DMS 273 (cell line): ENCODE measurements at regions not wholly inside any gene's neighbourhood (a gene's known extent, or its start where the extent isn't known, plus 50 kb on each side); places are given as distances from the start of the nearest gene placed in this dataset.
"Not testable (repeated sequence)": the region's sequence is repeated elsewhere in the genome, so short reads cannot be mapped to it uniquely, and the experiment has no call there.

Experiments used
- DNase-seq: peaks from one replicate; lab custom pipeline; 2025; ENCODE audit not compliant: unreplicated experiment; lab: John Stamatoyannopoulos, UW

DNA sequence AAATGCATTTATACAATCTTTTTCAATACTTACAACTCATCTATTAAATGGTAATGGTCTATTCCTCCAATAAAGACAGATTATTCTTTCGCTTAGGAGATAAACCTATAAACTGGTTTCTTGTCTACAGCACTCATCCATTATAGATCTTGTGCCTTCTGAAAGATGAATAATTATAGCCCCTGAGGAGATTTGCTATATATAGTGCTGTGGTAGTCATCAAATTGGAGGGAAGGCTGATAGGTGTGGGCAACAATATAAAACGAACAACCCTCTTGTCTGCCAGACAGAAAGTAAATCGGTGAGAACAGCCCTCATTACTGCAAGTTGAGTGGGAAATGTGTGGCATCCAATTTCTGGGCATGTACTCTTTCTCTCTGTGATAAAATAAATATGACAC lies 292.5 kb upstream of the CNR1 start:
- DNase-seq, result peak; percentile 54

DNA sequence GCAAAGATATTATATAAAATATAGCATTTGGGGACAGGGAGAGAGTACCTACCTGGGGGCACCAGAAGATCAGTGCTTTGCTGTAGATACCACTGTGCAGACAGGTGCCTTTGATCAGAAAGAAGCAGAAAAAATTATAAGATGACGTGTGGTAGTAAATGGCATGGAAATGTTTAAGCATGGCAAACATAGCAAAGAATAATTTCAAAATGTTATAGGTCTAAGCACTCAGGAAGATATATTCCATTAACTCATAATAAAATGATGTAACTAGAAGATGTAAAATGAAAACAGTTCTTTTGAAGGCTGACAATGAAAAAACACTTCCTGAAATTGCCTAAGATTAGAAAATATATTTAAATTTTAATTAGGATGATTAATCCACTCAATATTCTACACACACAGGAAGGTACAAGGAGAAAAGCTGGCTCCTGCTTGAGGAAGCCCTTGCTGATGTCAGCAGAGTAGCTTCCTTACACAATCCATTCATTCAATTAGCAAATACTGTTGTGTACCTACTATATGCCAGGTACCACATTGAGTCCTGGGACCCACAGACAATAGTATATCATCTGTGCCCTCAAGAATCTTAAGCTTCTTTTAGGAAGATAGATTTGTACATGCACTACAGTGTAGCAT lies 290.2 kb upstream of the CNR1 start:
- DNase-seq, result no peak

DNA sequence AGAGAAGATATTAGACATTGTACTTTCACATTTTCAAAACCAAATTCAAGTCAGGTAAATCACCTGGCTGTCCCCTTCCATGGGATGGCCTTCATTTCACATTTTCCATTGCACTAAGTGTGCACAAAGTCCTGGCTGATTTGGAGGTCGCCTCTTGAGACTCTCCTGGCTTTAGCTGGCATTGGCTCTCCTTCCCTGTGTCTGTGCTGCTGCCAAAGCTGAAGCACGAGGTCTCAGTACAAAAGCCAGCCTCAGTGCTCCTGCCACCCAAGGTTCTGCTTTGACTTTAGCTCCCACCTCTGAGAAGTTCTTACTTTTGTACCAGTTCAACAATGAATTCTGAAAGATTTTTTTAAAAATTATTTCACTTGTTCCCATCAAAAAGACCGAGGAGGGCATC lies 289.2 kb upstream of the CNR1 start:
- no peak for DNase-seq

DNA sequence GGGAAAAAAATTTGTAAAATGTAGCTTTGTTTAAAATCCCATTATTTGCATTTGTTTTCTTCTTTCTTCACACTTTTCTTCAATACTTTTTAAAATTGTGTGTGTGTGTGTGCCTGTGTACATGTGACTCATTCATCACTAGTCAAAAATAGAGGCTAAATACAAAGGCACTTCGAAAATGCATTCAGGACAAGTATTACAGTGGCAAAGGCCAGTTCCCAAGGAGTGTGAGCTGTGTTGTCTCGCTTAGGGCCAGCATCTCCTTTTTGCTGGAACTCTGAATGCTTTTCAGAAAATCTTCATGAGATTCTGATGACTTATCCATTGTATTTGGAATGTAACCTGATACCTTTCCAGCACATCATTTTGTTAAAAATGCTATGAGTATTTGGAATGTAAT lies 288.5 kb upstream of the CNR1 start:
- no peak for DNase-seq

DNA sequence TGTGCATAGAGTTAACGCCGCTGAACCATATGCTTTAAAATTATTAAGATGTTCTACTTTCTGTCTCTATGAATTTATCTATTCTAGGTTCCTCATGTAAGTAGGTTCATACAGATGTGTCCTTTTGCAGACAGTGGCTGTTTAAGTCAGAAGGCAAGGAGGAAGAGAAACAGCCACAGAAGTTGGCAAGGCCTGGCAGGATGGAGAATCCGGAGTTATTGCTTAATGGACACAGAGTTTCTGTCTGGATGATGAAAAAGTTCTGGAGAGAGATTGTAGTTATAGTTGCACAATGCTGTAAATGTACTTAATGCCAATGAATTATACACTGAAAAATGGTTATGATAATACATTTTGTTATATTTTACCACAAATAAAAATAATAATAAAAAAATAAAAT lies 283.6 kb upstream of the CNR1 start:
- no peak for DNase-seq

DNA sequence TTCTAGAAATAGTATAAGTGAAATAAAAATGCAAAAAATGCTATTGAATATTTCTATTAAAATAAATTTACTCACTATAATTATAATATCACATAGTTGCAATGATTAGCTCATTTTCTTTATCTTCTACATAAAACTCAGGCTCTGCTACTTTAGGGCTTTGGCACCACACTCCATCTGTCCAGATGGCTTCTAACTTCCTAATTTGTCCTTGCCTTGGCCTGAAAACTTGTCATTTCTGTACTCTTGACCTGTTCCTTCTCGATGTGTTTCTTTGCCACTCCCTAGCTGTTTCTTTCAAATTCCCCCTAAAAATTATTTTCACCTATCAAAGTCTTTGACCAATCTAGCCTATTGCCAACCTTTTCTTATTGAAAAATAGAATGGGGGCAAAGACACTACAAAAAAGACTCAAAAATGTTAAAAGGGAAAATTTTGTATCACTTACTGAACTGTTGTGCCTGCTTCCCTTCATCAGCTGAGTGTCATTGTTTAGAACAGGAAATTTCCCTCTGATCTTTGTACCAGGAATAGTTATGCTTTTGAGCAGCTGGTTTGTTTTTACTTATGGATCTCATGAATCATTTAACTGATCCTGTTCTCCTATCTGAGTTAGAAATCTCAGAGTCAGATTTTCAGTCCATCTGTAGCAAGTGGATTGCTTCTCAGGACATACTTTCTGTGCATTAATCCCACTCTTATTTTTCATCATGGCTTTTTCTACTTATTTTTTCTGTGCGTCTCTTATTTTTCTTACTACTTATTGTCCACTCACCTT lies 279.2 kb upstream of the CNR1 start:
- peak; percentile 72 for DNase-seq

DNA sequence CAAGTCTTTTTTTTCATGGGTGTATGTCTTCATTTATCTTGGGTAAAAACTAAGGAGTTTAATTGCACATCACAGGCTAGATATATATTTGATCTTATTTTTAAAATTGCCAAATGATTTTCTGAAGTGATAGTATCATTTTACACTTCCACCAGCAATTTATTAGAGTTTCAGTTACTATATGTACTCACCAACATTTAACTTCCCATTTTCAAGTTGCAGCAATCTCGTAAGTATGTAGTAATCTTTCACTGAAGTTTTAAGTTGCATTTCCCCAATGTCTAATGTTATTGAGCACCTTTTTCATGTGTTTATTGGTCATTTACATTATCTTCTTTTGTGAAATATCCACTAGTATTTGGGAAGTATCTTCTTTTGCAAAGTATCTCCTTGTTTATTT lies 277.4 kb upstream of the CNR1 start:
- DNase-seq, result no peak

DNA sequence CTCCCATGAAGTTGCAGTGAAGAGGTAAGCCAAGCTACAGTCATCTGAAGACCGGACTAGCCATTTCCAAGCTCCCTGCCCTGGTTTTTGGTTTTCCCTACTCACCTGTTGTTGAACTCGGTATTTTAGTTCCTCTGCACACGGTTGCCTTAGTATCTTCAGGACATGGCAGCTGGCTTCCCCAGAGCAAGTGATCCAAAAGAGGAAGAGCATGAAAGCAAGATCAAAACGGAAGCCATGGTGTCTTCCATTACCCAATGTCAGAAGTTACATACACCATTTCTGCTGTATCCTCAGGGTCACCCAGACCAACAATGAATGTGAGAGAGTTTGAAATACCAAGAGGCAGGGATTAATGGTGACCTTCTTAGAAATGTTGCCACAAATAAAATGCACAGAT lies 276.6 kb upstream of the CNR1 start:
- DNase-seq, result no peak

DNA sequence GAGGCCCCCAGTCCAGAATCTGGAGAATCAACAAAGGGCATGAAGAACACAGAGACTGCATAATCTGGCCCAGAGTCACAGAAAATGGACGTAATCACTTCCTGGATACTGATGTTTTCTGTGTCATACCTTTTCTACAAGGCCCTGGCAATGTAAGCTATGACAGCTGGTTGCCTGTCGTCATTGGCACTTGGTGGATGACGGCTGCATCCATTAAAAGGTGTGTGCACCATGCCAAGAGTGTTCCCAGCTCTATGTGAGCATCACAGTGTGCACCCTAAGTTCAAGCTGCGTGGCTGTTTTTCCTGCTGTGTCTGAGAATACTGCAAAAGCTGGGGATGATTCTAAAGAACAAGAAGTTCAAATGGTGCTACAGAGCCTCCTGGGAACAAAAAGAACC lies 275.2 kb upstream of the CNR1 start:
- DNase-seq, result peak; percentile 64

DNA sequence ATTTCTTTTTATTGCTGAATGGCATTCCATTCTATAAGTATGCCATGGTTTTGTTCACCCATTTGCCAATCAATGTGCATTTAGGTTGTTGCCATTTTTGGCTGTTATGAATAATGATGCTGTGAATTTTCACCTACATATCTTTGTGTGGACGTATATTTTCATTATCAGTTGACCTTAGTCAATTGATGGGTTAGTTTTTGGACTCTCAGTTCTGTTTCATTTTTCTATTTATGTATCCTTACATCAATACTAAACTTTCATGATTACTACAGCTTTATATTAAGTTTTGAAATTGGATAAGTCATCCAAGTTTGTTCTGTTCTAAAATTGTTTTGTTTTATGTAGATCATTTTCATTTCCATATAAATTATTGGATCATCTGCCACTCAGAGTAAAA lies 261.9 kb upstream of the CNR1 start:
- no peak for DNase-seq

DNA sequence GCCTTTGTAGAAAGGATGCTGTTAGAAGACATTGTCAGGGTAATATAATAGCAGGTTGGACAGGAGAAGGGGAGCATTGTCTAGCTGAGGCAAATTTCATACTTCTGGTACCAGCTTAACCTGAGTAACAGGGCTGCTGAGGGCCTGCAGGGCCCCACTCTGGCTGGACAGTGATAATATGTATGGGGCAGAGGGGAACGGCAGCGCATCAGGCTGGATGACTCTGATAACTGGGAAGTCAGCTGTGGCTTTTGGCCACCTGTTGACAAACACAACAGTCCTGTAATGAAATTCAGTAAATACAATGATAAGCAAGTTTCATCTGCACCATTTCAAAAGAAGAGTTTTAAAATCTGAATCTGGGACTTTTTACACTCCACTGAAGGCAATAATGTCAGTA lies 259.9 kb upstream of the CNR1 start:
- DNase-seq, result no peak

DNA sequence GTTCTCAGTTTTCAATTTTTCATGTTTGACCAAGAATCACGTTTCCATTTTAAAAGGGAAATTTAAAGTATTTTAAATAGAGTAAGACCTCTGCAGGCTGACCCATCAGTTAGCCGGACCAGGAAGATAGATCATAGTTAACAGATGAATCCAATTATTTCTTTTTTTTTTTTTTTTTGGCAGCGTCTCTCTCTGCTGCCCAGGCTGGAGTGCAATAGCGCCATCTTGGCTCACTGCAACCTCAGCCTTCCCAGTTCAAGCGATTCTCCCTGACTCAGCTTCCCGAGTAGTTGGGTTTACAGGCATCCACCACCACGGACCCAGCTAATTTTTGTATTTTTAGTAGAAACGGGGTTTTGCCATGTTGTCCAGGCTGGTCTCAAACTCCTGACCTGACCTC lies 256.7 kb upstream of the CNR1 start:
- peak; percentile 6 for DNase-seq

DNA sequence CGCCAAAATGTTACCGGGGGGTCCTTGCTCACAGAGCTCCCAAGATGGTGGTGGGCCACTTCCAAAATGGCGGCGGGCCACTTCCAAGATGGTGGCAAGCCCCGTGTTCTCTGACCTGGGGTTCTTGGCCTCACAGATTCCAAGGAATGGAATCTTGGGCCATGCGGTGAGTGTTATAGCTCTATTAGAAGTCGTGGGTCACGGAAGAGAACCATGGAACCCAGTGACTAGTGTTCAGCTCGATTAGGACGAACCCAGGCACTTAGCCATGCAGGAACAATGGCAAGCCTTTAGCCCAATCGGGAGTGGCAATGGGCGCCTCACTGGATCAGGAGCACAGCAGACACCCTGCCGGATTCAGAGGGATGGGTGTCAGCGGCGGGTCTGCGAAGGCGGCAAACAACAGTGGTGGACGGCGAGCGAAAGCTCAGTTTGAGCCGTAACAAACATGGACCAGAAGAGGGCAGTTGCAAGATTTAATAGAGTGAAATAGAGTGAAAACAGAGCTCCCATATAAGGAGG lies 254.9 kb upstream of the CNR1 start:
- not testable (repeated sequence) for DNase-seq

DNA sequence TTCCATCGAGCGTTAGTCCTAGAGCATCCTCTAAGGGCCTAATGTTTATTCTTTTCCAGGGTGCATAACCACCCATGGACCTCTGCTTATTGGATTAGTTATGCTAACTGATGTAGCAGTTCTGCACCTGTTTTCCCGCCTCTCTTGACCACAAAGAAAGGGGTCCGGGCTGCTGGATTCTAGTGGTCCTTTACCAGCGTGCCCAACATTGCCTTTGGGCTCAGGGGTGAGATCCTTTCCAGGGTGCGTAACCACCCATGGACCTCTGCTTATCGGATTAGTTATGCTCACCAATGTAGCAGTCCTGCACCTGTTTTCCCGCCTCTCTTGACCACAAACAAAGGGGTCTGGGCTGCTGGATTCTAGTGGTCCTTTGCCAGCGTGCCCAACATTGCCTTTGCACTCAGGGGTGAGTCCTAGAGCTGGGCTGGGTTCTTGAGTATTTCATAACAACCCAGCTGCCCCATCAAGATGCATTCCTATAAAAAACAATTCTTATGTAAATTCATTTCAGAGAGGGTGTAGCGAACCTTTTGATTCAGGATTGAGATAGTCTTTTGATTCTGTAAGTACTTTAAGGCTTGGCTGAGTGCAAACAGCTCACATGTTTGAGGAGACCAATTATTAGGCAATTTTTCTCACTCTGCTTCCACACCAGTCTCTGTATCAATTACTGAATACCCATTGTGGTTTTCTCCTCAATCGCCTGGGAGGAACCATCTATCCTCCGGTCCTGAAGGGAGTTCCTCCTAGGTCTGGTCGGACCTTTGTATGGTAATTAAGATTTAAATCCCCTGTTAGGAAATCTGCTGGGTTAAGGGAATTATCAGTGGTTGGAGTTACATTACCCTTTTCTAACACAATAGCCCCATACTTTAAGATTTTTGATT lies 253.0 kb upstream of the CNR1 start:
- not testable (repeated sequence) for DNase-seq

DNA sequence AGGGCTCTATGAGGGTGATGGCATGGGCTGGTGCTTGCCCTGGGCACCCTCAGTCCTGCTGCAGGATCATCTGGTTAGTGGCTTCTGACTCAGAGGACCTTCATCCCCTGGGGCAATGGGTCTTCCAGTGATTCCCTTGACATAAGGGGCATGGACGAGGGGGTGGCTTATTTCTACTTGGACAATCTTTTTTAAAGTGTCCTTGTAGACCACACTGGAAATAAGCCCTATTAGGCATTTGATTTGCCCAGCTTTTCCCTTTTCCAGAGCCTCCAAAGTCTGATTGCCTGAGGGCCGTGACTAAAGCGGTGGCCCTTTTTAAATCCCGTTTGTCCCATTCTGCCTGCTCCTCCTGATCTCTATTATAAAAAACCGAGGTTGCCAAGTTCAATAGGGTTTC lies 251.2 kb upstream of the CNR1 start:
- not testable (repeated sequence) for DNase-seq

DNA sequence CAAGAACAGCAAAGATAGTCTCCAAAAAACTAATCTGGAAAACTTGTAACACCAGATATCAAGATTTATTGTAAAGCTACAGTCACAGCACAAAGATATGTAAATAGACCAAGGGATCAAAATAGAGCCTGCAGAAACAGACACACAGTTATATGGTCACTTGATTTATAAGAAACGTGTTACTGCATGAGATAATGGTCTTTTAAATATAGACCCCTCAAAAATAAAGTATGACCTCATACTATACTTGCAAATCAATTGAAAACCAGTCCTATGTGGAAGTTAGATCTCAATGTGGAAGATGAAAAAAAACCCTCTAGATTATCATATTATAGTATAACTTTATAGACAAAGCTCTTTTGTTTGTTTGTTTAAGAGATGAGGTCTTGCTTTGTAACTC lies 247.3 kb upstream of the CNR1 start:
- DNase-seq, result no peak

DNA sequence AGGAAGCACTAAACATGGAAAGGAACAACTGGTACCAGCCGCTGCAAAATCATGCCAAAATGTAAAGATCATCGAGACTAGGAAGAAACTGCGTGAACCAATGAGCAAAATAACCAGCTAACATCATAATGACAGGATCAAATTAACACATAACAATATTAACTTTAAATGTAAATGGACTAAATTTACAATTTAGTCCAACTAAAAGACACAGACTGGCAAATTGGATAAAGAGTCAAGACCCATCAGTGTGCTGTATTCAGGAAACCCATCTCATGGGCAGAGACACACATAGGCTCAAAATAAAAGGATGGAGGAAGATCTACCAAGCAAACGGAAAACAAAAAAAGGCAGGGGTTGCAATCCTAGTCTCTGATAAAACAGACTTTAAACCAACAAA lies 242.2 kb upstream of the CNR1 start:
- not testable (repeated sequence) for DNase-seq

DNA sequence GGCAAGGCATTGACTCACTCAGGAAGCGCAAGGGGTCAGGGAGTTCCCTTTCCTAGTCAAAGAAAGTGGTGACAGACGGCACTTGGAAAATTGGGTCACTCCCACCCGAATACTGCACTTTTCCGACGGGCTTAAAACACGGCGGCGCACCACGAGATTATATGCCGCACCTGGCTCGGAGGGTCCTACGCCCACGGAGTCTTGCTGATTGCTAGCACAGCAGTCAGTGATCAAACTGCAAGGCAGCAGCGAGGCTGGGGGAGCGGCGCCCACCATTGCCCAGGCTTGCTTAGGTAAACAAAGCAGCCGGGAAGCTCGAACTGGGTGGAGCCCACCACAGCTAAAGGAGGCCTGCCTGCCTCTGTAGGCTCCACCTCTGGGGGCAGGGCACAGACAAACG lies 240.5 kb upstream of the CNR1 start:
- not testable (repeated sequence) for DNase-seq

DNA sequence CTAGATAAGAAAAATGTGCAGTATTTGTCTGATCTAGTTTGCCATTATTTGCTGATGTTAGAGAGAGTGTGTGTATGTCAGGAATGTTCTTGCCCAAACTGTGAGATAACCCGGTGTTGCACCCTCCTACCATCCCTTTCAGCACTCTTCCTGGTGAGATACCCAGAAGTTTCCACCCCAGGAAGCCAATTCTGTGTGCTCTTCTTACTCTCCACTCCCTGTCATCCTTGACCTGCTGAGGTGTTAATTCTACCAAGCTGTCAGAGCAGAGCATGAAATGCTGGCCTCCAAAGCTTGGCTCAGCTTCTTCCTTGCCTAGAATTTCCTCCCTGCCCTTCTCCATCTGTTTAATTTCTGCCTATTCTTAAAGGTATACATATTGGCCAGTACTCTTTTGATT lies 237.3 kb upstream of the CNR1 start:
- DNase-seq, result no peak

DNA sequence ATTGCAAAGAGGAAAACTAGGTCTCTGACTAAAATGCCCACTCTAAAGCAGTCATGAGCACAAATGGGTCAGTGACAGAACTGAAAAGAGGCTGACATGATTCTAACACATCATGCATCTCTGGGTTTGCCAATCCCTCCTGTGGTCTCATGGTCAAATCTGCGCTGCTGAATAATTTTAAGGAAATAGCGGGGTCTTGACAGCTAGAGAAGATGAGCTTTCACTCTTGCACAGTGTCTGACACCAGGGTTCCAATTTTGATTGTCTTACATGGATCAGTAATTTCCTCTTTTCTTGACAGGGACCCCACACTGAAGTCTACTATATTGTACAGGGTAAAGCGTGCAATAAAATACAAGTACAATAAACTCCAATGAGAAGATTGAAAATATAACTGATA lies 236.8 kb upstream of the CNR1 start:
- DNase-seq, result no peak

DNA sequence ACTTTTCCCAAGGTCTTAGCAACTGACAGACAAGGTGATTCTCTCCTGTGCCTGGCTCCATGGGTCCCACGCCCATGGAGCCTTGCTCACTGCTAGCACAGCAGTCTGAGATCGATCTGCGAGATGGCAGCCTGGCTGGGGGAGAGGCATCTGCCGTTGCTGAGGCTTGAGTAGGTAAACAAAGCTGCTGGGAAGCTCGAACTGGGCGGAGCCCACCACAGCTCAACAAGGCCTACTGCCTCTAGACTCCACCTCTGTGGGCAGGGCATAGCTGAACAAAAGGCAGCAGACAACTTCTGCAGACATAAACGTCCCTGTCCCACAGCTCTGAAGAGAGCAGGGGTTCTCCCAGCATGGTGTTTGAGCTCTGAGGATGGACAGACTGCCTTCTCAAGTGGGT lies 224.9 kb upstream of the CNR1 start:
- not testable (repeated sequence) for DNase-seq

DNA sequence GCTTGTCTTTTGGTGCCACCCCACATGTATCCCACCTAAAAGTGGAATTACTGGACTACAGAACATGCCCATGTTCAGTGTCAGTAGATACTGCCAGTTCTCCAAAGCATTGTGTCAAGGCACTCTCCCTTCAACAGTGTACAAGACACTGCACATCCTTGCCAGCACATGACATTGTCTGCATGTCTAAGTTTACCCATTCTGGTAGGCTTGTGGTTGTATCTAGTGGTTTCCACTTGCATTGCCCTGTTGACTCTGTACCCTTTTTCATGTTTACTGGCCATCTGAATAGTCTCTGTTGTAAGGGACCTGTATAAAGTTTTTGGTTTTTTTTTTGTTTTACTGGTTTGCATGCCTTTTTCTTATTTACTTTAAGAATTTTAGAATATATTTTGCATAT lies 222.4 kb upstream of the CNR1 start:
- DNase-seq, result no peak
